ENCODE measurements at regions not wholly inside any gene's neighbourhood (a gene's known extent, or its start where the extent isn't known, plus 50 kb on each side); places are given as distances from the start of the nearest gene placed in this dataset.

DNA sequence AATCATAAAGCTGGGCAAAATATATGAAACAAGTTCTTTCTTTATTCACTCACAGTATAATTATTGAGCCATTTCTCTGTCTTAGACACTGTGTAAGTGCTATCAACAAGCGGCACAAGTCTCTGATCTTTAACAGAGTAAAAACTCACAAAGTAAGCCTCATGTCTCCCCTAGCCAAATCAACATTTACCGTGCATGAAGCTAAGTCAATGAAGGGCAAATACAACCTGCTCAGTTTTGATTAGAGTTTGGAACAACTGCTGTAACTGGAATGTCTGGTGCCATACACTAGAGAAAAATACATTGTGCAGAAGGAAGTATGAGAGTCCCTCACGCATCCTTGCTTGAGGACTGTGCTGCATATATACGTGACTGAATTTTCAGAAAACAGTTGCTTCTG lies 291.0 kb upstream of the EPHA3 start:
- POLR2A ChIA-PET (ENCODE audit: unreplicated experiment): no interaction called here
- no peak overlapping the region for H2AFZ ChIP-seq (replicated peaks; ENCODE audit: low read length, poor library complexity)
- no peak for ATAC-seq (ENCODE audit: low read depth)
- no peak overlapping the region for H2BK20ac ChIP-seq (ENCODE audit: low read depth, low read length)
- no peaks in the 10 kb centered on the region for H3K27me3 ChIP-seq (ENCODE audit: control insufficient read depth, insufficient read depth, low read length)
- H3K4me3 ChIP-seq (ENCODE audit: insufficient read depth, low read depth, low read length): no peak overlapping the region
- no peak overlapping the region for H2BK5ac ChIP-seq (ENCODE audit: low read depth, low read length, poor library complexity, severe bottlenecking)
- intact Hi-C loops (cut with micrococcal nuclease) (no loop called here), in situ Hi-C loops (cut with MboI; ENCODE audit: low sequenced_read_pairs) (no loop called here), dilution Hi-C loops (cut with HindIII; ENCODE audit: low sequenced_read_pairs, unreplicated experiment) (no loop called here)
- H4K91ac ChIP-seq (ENCODE audit: insufficient read depth, low read depth, low read length): no peak overlapping the region
- no peak overlapping the region for H3K27ac ChIP-seq (ENCODE audit: insufficient read depth, low read length)
- H4K8ac ChIP-seq (ENCODE audit: low read depth in 2 of 2, low read length in 2 of 2): no peak overlapping the region
- DNase-seq: no peak
- H2AK5ac ChIP-seq (ENCODE audit: low read depth, low read length): no peak overlapping the region
- H3K4me1 ChIP-seq (ENCODE audit: control insufficient read depth, insufficient read depth, low read length): no peaks in the 10 kb centered on the region
- no peak overlapping the region for H3K4ac ChIP-seq (ENCODE audit: low read depth, low read length)
- WGBS, 2 experiments (ENCODE audit: extremely low coverage in 2 of 2, insufficient read length in 1 of 2): 84% methylated on average over 4 of the region's 4 CpGs; no CpG with 5 or more reads in 1 of the 2 experiments
- H2AK9ac ChIP-seq (replicated peaks; ENCODE audit: low read depth, low read length, poor library complexity): no peak overlapping the region
- H2BK120ac ChIP-seq (ENCODE audit: low read depth, low read length): no peak overlapping the region
- H3K9me1 ChIP-seq (ENCODE audit: insufficient read depth, low read length): no peaks in the 10 kb centered on the region; the same call in 1 of the 2 replicates
- H2BK15ac ChIP-seq (ENCODE audit: low read depth, low read length): no peak overlapping the region
- no peak overlapping the region for H3K4me2 ChIP-seq (ENCODE audit: low read depth, low read length)
- no peaks in the 10 kb centered on the region for H3K36me3 ChIP-seq (ENCODE audit: control insufficient read depth, insufficient read depth, low read length)
- no peak overlapping the region for H4K5ac ChIP-seq (ENCODE audit: low read depth, low read length)
- no peak overlapping the region for H3K14ac ChIP-seq (replicated peaks; ENCODE audit: low read depth, low read length)
- no TSS peak for BruUV-seq (replicated peaks)
- no peak overlapping the region for H3K9ac ChIP-seq (ENCODE audit: low read depth, low read length)
- no peaks in the 10 kb centered on the region for H3K79me1 ChIP-seq (ENCODE audit: low read depth in 1 of 2, low read length in 2 of 2)
- CTCF ChIA-PET: no interaction called here
- H4K20me1 ChIP-seq (ENCODE audit: insufficient read depth, low read length): no peaks in the 10 kb centered on the region
- no peak overlapping the region for H3K18ac ChIP-seq (ENCODE audit: low read depth, low read length)
- H3K23ac ChIP-seq (ENCODE audit: low read depth, low read length): no peak overlapping the region
- H3K56ac ChIP-seq (ENCODE audit: extremely low read depth, insufficient read depth, low read length): no peak overlapping the region
- no peaks in the 10 kb centered on the region for H3K9me3 ChIP-seq (ENCODE audit: control insufficient read depth, insufficient read depth, low read length)
- TF ChIP-seq FOS (IDR thresholded peaks at IDR 0.05; ENCODE audit: low read depth, low read length) (no peak), RAD21 (IDR thresholded peaks at IDR 0.05; ENCODE audit: low read length) (no peak)
- TF ChIP-seq, protein P1, sequence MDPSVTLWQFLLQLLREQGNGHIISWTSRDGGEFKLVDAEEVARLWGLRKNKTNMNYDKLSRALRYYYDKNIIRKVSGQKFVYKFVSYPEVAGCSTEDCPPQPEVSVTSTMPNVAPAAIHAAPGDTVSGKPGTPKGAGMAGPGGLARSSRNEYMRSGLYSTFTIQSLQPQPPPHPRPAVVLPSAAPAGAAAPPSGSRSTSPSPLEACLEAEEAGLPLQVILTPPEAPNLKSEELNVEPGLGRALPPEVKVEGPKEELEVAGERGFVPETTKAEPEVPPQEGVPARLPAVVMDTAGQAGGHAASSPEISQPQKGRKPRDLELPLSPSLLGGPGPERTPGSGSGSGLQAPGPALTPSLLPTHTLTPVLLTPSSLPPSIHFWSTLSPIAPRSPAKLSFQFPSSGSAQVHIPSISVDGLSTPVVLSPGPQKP (IDR thresholded peaks at IDR 0.05; ENCODE audit: borderline replicate concordance, low read depth, low read length): no peak

All from IMR-90 (cell line).